HFF-Myc (cell line): ENCODE measurements at regions not wholly inside any gene's neighbourhood (a gene's known extent, or its start where the extent isn't known, plus 50 kb on each side); places are given as distances from the start of the nearest gene placed in this dataset.

Source experiments
- DNase-seq: peaks from one replicate; pipeline ENCODE4 v3.0.0-alpha.2; 2011; ENCODE audit warnings: low read depth; ENCODE audit errors: extremely low read depth
- H3K4me3 ChIP-seq: replicated peaks from 2 replicates; pipeline ENCODE4 v1.5.1; 2011; ENCODE audit warnings: low read depth, mild to moderate bottlenecking, control low read depth, low read length
- TF ChIP-seq, protein P1 (sequence below): IDR thresholded peaks from 2 replicates; pipeline ENCODE4 v1.5.1; 2012; ENCODE audit warnings: mild to moderate bottlenecking, low read depth, low read length, control low read depth; ENCODE audit errors: missing control alignments

DNA sequence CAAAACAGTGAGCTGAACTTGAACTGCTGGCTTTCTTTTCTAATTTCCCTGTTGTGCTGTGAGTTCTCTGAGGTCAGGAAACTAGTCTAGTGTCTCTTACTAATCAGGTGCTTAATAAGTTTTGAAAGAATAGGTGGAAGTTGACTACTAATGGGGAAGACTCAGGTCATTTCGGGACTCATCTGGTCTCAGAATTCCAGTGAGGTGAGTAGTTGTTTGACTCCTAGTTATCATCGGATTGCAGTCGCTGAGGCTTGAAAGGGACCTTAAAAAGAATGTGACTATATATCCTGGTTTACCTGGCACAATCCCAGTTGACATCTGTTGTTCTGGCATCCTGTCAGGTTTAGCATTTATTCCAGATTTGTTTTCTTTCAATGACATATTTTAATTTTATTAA is 81.4 kb upstream of the SPAG17 start:
- TF ChIP-seq, protein P1, sequence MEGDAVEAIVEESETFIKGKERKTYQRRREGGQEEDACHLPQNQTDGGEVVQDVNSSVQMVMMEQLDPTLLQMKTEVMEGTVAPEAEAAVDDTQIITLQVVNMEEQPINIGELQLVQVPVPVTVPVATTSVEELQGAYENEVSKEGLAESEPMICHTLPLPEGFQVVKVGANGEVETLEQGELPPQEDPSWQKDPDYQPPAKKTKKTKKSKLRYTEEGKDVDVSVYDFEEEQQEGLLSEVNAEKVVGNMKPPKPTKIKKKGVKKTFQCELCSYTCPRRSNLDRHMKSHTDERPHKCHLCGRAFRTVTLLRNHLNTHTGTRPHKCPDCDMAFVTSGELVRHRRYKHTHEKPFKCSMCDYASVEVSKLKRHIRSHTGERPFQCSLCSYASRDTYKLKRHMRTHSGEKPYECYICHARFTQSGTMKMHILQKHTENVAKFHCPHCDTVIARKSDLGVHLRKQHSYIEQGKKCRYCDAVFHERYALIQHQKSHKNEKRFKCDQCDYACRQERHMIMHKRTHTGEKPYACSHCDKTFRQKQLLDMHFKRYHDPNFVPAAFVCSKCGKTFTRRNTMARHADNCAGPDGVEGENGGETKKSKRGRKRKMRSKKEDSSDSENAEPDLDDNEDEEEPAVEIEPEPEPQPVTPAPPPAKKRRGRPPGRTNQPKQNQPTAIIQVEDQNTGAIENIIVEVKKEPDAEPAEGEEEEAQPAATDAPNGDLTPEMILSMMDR: no peak
- no peak for DNase-seq
- H3K4me3 ChIP-seq: no peak overlapping the region

DNA sequence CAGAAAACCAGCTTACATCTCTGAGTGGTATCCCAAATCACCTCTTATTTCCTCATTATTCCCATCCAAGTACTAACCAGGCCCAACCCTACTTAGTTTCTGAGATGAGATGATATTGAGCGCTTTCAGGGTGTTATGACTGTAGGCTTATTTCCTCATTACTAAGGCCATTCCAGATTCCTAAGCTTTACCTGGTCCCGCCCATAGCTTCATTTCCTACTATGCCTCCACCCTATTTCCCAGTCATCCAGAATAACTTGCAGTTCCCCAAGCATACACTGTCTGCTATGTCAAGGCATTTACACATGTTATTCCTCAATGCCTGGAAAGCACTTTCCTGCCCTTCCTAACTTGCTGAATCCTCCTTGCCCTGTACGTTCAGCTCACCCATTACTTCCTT is 79.3 kb upstream of the SPAG17 start:
- TF ChIP-seq, protein P1: no peak
- H3K4me3 ChIP-seq: no peak overlapping the region
- DNase-seq: no peak

DNA sequence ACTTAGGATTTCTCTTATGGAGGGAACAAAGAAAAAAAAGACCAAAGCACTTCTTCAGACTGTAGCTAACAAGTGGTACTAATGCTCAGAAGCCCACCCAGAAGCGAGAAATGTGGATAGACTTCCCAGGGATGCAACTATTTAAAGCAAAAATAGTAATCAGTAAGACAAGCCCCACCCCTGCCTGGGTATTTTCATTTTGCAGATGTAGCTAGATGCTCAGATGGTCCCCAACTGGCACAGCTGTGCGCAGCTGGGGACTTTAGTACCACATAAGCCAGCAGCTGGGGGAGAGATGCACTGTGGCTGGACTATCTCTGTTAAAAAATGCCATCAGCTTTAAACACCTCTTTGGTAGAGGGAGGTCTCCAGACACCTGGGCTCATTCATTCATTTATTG is 77.8 kb upstream of the SPAG17 start:
- TF ChIP-seq, protein P1: no peak
- no peak for DNase-seq
- no peak overlapping the region for H3K4me3 ChIP-seq

DNA sequence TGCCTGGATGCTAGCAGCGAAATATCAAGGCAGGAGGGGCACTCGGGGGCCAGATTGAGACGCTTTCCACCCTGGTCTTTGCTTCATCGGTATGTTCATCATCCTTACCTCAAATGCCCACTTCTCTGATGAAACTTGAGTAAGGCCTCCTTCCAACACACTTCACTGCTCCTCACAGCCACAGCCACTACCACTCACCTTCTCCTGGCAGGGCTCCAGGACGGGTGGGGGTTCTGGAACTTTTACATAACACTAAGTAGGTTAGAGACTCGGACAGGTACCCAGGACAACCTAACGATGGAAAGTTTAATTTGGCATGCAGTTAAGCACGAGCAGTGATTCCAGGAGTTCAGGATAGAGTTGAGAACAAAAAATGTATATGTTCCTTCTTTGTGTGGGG is 73.9 kb upstream of the SPAG17 start:
- TF ChIP-seq, protein P1: no peak
- no peak for DNase-seq
- no peak overlapping the region for H3K4me3 ChIP-seq

DNA sequence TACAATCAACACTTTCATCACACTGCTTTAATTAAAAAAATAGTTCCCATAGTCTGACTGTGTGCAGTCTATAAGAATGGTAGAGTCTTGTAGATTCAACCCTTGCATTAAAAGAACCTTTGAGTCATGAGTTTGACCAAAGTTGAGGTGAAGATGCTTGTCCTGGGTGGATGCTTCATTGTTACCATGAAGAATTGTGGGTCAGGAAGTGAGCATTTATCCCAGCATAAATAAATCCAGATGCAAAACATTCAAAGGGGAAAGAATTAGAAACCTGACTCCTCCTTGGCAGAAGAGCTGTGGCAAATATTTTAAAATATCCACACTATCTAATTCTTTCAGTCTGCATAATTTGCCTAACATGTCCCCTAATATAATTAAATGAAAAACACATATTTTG is 72.9 kb upstream of the SPAG17 start:
- TF ChIP-seq, protein P1: no peak
- H3K4me3 ChIP-seq: no peak overlapping the region
- peak; percentile 46 for DNase-seq

DNA sequence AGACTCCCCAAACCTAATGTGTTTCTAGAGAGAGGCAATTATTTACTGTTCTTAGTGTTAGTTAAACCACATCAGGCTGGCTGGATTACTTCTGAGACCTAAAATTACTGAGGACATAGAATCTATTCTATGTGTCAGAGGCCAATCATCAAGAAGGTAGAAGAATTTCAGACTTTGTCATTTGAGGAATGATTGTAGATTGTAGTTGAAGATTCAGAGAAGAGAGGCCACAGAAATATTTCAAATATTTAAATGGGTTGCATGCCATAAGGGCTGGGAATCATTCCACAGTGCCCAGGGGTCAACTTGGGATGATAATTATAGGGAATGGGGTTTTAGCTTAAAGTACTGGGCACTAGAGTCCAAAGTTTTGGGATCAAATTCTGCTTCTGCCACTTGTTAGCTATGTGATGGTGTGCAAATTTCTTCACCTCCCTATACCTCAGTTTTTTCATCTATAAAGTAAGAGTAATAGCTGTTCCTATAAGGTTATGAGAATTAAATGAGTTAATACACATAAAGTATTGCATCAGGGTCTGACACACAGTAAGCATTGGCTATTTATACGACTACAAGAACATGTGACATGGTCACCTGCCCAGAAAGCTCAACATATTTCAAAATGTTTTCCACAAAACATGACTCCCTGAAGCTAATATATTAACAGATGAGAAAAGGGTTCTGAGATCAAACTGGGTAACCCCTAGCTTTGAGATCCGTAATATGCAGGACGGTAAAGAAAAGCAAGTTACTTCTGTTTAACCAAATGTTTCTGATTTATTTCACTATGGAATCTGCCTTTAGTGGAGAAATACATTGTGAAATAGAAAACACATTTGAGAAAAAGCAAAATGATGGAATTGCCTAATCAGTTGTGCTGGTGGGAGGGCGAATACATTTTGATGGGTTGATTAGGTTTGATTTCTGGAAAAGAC is 69.7 kb upstream of the SPAG17 start:
- DNase-seq: no peak
- H3K4me3 ChIP-seq: no peak overlapping the region
- TF ChIP-seq, protein P1: no peak

DNA sequence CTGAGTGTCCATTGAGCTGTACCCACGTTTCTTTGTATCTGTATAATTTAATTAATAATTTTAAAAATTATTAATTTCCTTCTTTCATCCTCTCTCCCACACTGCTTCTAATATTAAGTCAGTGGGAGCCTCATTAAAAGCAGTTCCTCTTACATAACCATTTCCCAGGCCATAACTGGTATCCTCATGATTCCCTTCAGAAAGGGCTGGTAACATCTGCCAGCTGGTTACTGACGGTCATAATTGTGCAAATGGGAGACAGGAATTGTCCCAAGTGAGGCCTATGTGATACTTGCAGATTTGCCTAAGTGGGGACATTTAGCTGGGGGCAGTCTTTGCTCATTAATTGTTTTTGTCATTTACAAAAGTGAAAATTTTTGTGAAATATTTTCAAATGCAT is 69.0 kb upstream of the SPAG17 start:
- TF ChIP-seq, protein P1: no peak
- no peak overlapping the region for H3K4me3 ChIP-seq
- DNase-seq: no peak
